OCI-LY1 (cell line): ENCODE measurements at regions not wholly inside any gene's neighbourhood (a gene's known extent, or its start where the extent isn't known, plus 50 kb on each side); places are given as distances from the start of the nearest gene placed in this dataset.

Source experiments
- CTCF ChIP-seq: fragments of 200-600 bp; sonication (generic), shearing (Covaris generic); IDR thresholded peaks from 2 replicates; pipeline ENCODE4 v1.5.1; 2017; ENCODE audit warnings: mild to moderate bottlenecking, antibody characterized with exemption, low read length, moderate library complexity, mixed read lengths
- EZH2 ChIP-seq: fragments of 200-600 bp; sonication (generic), shearing (Covaris generic); IDR thresholded peaks from 2 replicates; pipeline ENCODE4 v1.8.0; 2017; ENCODE audit warnings: borderline replicate concordance, mixed run types, mild to moderate bottlenecking, antibody characterized with exemption, low read length, moderate library complexity, mixed read lengths

- TF ChIP-seq CTCF (no peak), EZH2 (no peak)
Measured at GRCh38 chr5:123809594-123810221, 297.7 kb downstream of the CSNK1G3 start.
